ENCODE measurements at regions not wholly inside any gene's neighbourhood (a gene's known extent, or its start where the extent isn't known, plus 50 kb on each side); places are given as distances from the start of the nearest gene placed in this dataset.

GRCh38 chr2:17242813-17243485, 275.3 kb downstream of the RAD51AP2 start:
- TF ChIP-seq CTCF (IDR thresholded peaks at IDR 0.05; ENCODE audit: low read depth, low read length) (no peak), POLR2A (IDR thresholded peaks at IDR 0.05; ENCODE audit: extremely low read depth, insufficient read length) (no peak), MYC (IDR thresholded peaks at IDR 0.05; ENCODE audit: low read depth, low read length) (no peak), MAX (IDR thresholded peaks at IDR 0.05; ENCODE audit: low read depth, low read length) (no peak)
